ENCODE measurements at regions not wholly inside any gene's neighbourhood (a gene's known extent, or its start where the extent isn't known, plus 50 kb on each side); places are given as distances from the start of the nearest gene placed in this dataset.

- intact Hi-C loops (cut with micrococcal nuclease), result no loop called here
- Mint-ChIP-seq H3K27ac (ENCODE audit: low read depth, unreplicated experiment) (no peak overlapping the region), H3K9me3 (ENCODE audit: unreplicated experiment) (peaks cover 8% of the 10 kb centered on the region), H3K4me1 (ENCODE audit: insufficient read depth, unreplicated experiment) (no peaks in the 10 kb centered on the region), H3K36me3 (ENCODE audit: insufficient read depth, unreplicated experiment) (no peaks in the 10 kb centered on the region), H3K4me3 (ENCODE audit: unreplicated experiment) (no peak overlapping the region), H3K27me3 (ENCODE audit: insufficient read depth, unreplicated experiment) (no peaks in the 10 kb centered on the region)
- ChIA-PET POLR2A (no interaction called here), CTCF (interaction anchor here (0.8 kb wide), 1 partner anchor 11 kb away, joined by 3 read pairs; no protein-coding TSS in a partner anchor)
- no TSS peak for BruUV-seq (replicated peaks)
- no peak for DNase-seq (ENCODE audit: unreplicated experiment)
- TF ChIP-seq CTCF (IDR thresholded peaks at IDR 0.05; ENCODE audit: unreplicated experiment), result no peak
Observed at GRCh38 chr4:62209757-62210485, 1009.8 kb downstream of the ADGRL3 start.

DNA sequence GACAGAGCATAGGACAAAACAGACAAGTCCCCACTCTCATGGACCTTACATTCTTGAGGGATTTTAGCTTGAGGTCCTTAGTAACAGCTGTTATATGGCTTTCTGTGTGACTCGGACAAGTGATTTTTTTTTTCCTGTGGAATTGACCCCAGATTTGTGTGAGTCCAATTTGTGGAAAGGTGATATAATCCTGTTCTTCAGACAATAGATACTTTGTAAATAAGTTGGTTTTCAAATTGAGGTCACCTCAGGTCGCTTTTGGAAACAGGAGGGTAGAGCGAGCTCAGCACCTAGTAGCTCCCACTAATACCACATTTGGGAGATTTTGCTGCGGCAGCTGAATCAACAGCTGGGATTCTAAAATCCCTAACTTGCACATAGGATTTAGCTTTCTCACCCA, 1008.8 kb downstream of the ADGRL3 start:
- no peak for DNase-seq (ENCODE audit: unreplicated experiment)
- Mint-ChIP-seq H3K27ac (ENCODE audit: low read depth, unreplicated experiment) (no peak overlapping the region), H3K36me3 (ENCODE audit: insufficient read depth, unreplicated experiment) (no peaks in the 10 kb centered on the region), H3K4me1 (ENCODE audit: insufficient read depth, unreplicated experiment) (no peaks in the 10 kb centered on the region), H3K9me3 (ENCODE audit: unreplicated experiment) (no peaks in the 10 kb centered on the region), H3K4me3 (ENCODE audit: unreplicated experiment) (no peak overlapping the region), H3K27me3 (ENCODE audit: insufficient read depth, unreplicated experiment) (no peaks in the 10 kb centered on the region)
- intact Hi-C loops (cut with micrococcal nuclease), result no loop called here
- BruUV-seq (replicated peaks), result no TSS peak
- ChIA-PET CTCF (interaction anchor here (0.6 to 0.8 kb wide), 2 partner anchors 10 to 27 kb away, joined by 3 read pairs; no protein-coding TSS in a partner anchor), POLR2A (no interaction called here)
- no peak for TF ChIP-seq CTCF (IDR thresholded peaks at IDR 0.05; ENCODE audit: unreplicated experiment)

- H3K9me3 Mint-ChIP-seq (ENCODE audit: unreplicated experiment), result no peaks in the 10 kb centered on the region
- ChIA-PET POLR2A (no interaction called here), CTCF (interaction anchor here (0.5 to 0.7 kb wide), 2 partner anchors 922 to 1026 kb away, joined by 3 read pairs; no protein-coding TSS in a partner anchor)
- no peak for DNase-seq (ENCODE audit: unreplicated experiment)
- H3K27ac Mint-ChIP-seq (ENCODE audit: low read depth, unreplicated experiment), result no peak overlapping the region
- no TSS peak for BruUV-seq (replicated peaks)
- H3K36me3 Mint-ChIP-seq (ENCODE audit: insufficient read depth, unreplicated experiment), result no peaks in the 10 kb centered on the region
- no peaks in the 10 kb centered on the region for H3K27me3 Mint-ChIP-seq (ENCODE audit: insufficient read depth, unreplicated experiment)
- H3K4me1 Mint-ChIP-seq (ENCODE audit: insufficient read depth, unreplicated experiment), result no peaks in the 10 kb centered on the region
- TF ChIP-seq CTCF (IDR thresholded peaks at IDR 0.05; ENCODE audit: unreplicated experiment), result no peak
- intact Hi-C loops (cut with micrococcal nuclease), result no loop called here
- H3K4me3 Mint-ChIP-seq (ENCODE audit: unreplicated experiment), result no peak overlapping the region
Observed at GRCh38 chr4:62204136-62204535, 1004.0 kb downstream of the ADGRL3 start.

GRCh38 chr4:62199291-62199810, 999.2 kb downstream of the ADGRL3 start:
- CTCF ChIA-PET, result interaction anchor here (0.6 to 1.2 kb wide), 3 partner anchors 10 to 320 kb away, joined by 3 read pairs; no protein-coding TSS in a partner anchor
- Mint-ChIP-seq H3K27ac (ENCODE audit: low read depth, unreplicated experiment) (no peak overlapping the region), H3K9me3 (ENCODE audit: unreplicated experiment) (no peaks in the 10 kb centered on the region), H3K27me3 (ENCODE audit: insufficient read depth, unreplicated experiment) (no peaks in the 10 kb centered on the region), H3K4me1 (ENCODE audit: insufficient read depth, unreplicated experiment) (no peaks in the 10 kb centered on the region), H3K36me3 (ENCODE audit: insufficient read depth, unreplicated experiment) (no peaks in the 10 kb centered on the region), H3K4me3 (ENCODE audit: unreplicated experiment) (no peak overlapping the region)
- no TSS peak for BruUV-seq (replicated peaks)
- no peak for TF ChIP-seq CTCF (IDR thresholded peaks at IDR 0.05; ENCODE audit: unreplicated experiment)
- no peak for DNase-seq (ENCODE audit: unreplicated experiment)
- POLR2A ChIA-PET, result interaction anchor here (0.6 to 0.7 kb wide), 2 partner anchors 515 to 751 kb away, joined by 3 read pairs; no protein-coding TSS in a partner anchor
- intact Hi-C loops (cut with micrococcal nuclease), result no loop called here

Measured in MCF 10A (cell line).